ENCODE measurements at regions not wholly inside any gene's neighbourhood (a gene's known extent, or its start where the extent isn't known, plus 50 kb on each side); places are given as distances from the start of the nearest gene placed in this dataset.
"Not testable (repeated sequence)": the region's sequence is repeated elsewhere in the genome, so short reads cannot be mapped to it uniquely, and the experiment has no call there.

GRCh38 chr4:155591738-155592143, 74.9 kb upstream of the GUCY1A1 start:
- no peak for DNase-seq (ENCODE audit: low read depth)

GRCh38 chr4:155590796-155591585, 75.7 kb upstream of the GUCY1A1 start:
- DNase-seq (ENCODE audit: low read depth) = no peak

GRCh38 chr4:155588437-155588836, 78.2 kb upstream of the GUCY1A1 start:
- no peak for DNase-seq (ENCODE audit: low read depth)

- DNase-seq (ENCODE audit: low read depth) = no peak
Observed at GRCh38 chr4:155587766-155588165, 78.9 kb upstream of the GUCY1A1 start.

GRCh38 chr4:155582971-155583437, 83.6 kb upstream of the GUCY1A1 start:
- DNase-seq (ENCODE audit: low read depth) = no peak

- DNase-seq (ENCODE audit: low read depth) = no peak
Observed at GRCh38 chr4:155582041-155582440, 84.6 kb upstream of the GUCY1A1 start.

- no peak for DNase-seq (ENCODE audit: low read depth)
Observed at GRCh38 chr4:155578726-155579370, 87.8 kb upstream of the GUCY1A1 start.

GRCh38 chr4:155578219-155578618, 88.4 kb upstream of the GUCY1A1 start:
- no peak for DNase-seq (ENCODE audit: low read depth)

GRCh38 chr4:155574329-155574728, 92.3 kb upstream of the GUCY1A1 start:
- not testable (repeated sequence) for DNase-seq (ENCODE audit: low read depth)

GRCh38 chr4:155573126-155573525, 93.5 kb upstream of the GUCY1A1 start:
- no peak for DNase-seq (ENCODE audit: low read depth)

GRCh38 chr4:155572106-155572703, 94.4 kb upstream of the GUCY1A1 start:
- DNase-seq (ENCODE audit: low read depth) = no peak

- no peak for DNase-seq (ENCODE audit: low read depth)
Observed at GRCh38 chr4:155571184-155571944, 95.3 kb upstream of the GUCY1A1 start.

GRCh38 chr4:155570661-155571060, 96.0 kb upstream of the GUCY1A1 start:
- DNase-seq (ENCODE audit: low read depth) = no peak

GRCh38 chr4:155569960-155570515, 96.6 kb upstream of the GUCY1A1 start:
- DNase-seq (ENCODE audit: low read depth) = no peak

- no peak for DNase-seq (ENCODE audit: low read depth)
Observed at GRCh38 chr4:155569471-155569870, 97.2 kb upstream of the GUCY1A1 start.

GRCh38 chr4:155568641-155569220, 97.9 kb upstream of the GUCY1A1 start:
- no peak for DNase-seq (ENCODE audit: low read depth)

GRCh38 chr4:155566354-155566753, 100.3 kb upstream of the GUCY1A1 start:
- no peak for DNase-seq (ENCODE audit: low read depth)

- DNase-seq (ENCODE audit: low read depth) = no peak
Observed at GRCh38 chr4:155565776-155566175, 100.9 kb upstream of the GUCY1A1 start.

- DNase-seq (ENCODE audit: low read depth) = no peak
Observed at GRCh38 chr4:155565330-155565729, 101.3 kb upstream of the GUCY1A1 start.

GRCh38 chr4:155564880-155565279, 101.8 kb upstream of the GUCY1A1 start:
- DNase-seq (ENCODE audit: low read depth) = no peak

- no peak for DNase-seq (ENCODE audit: low read depth)
Observed at GRCh38 chr4:155564086-155564485, 102.6 kb upstream of the GUCY1A1 start.

GRCh38 chr4:155559915-155560314, 106.7 kb upstream of the GUCY1A1 start:
- DNase-seq (ENCODE audit: low read depth) = no peak

Measured in T-helper 22 cell (primary cell).